HFFc6 (cell line): ENCODE measurements at regions not wholly inside any gene's neighbourhood (a gene's known extent, or its start where the extent isn't known, plus 50 kb on each side); places are given as distances from the start of the nearest gene placed in this dataset.
"Not testable (repeated sequence)": the region's sequence is repeated elsewhere in the genome, so short reads cannot be mapped to it uniquely, and the experiment has no call there.

Experiments
- DNase-seq: peaks from one replicate; pipeline ENCODE4 v3.0.0-alpha.2; 2018
- H3K27ac Mint-ChIP-seq: 2 replicates; pipeline ENCODE4 v1.8.0; 2020; ENCODE audit warnings: mild to moderate bottlenecking, mixed read lengths
- H3K27me3 Mint-ChIP-seq: 2 replicates; pipeline ENCODE4 v1.8.0; 2021; ENCODE audit warnings: mild to moderate bottlenecking, moderate library complexity, mixed read lengths; ENCODE audit not compliant: insufficient read depth
- H3K36me3 Mint-ChIP-seq: 2 replicates; pipeline ENCODE4 v1.8.0; 2021; ENCODE audit warnings: low read depth, mixed read lengths
- H3K4me1 Mint-ChIP-seq: 2 replicates; pipeline ENCODE4 v1.8.0; 2020; ENCODE audit warnings: low read depth, mixed read lengths
- H3K4me3 Mint-ChIP-seq: 2 replicates; pipeline ENCODE4 v1.8.0; 2020; ENCODE audit warnings: mild to moderate bottlenecking, moderate library complexity, mixed read lengths
- H3K9me3 Mint-ChIP-seq: 2 replicates; pipeline ENCODE4 v1.8.0; 2020; ENCODE audit warnings: mild to moderate bottlenecking, mixed read lengths
- CTCF ChIP-seq: fragments of 200-600 bp; sonication (generic); IDR thresholded peaks from 2 replicates; pipeline ENCODE4 v1.5.0; 2021; ENCODE audit warnings: antibody characterized with exemption, mild to moderate bottlenecking

GRCh38 chr10:109620396-109620795 is 302.9 kb downstream of the XPNPEP1 start:
- no peaks in the 10 kb centered on the region; the same call in 1 of the 2 replicates for H3K36me3 Mint-ChIP-seq
- H3K4me1 Mint-ChIP-seq, result no peaks in the 10 kb centered on the region
- no peak overlapping the region for H3K4me3 Mint-ChIP-seq
- no peak overlapping the region for H3K27ac Mint-ChIP-seq
- H3K9me3 Mint-ChIP-seq, result peaks cover 35% of the 10 kb centered on the region
- no peak for DNase-seq
- TF ChIP-seq CTCF, result no peak
- H3K27me3 Mint-ChIP-seq, result no peaks in the 10 kb centered on the region

- Mint-ChIP-seq H3K4me1 (no peaks in the 10 kb centered on the region), H3K36me3 (no peaks in the 10 kb centered on the region; the same call in 1 of the 2 replicates), H3K27ac (no peak overlapping the region), H3K4me3 (no peak overlapping the region), H3K27me3 (no peaks in the 10 kb centered on the region), H3K9me3 (peaks cover 38% of the 10 kb centered on the region)
- DNase-seq, result no peak
- TF ChIP-seq CTCF, result no peak
Observed at GRCh38 chr10:109619914-109620313, 303.4 kb downstream of the XPNPEP1 start.

GRCh38 chr10:109618748-109619147 is 304.6 kb downstream of the XPNPEP1 start:
- DNase-seq, result no peak
- H3K4me3 Mint-ChIP-seq, result no peak overlapping the region
- H3K27me3 Mint-ChIP-seq, result no peaks in the 10 kb centered on the region; the same call in 1 of the 2 replicates
- H3K36me3 Mint-ChIP-seq, result no peaks in the 10 kb centered on the region; the same call in 1 of the 2 replicates
- no peaks in the 10 kb centered on the region for H3K4me1 Mint-ChIP-seq
- no peak overlapping the region for H3K27ac Mint-ChIP-seq
- H3K9me3 Mint-ChIP-seq, result peaks cover 39% of the 10 kb centered on the region
- no peak for TF ChIP-seq CTCF

GRCh38 chr10:109618301-109618700 is 305.0 kb downstream of the XPNPEP1 start:
- TF ChIP-seq CTCF, result no peak
- peaks cover 39% of the 10 kb centered on the region for H3K9me3 Mint-ChIP-seq
- H3K4me3 Mint-ChIP-seq, result no peak overlapping the region
- H3K4me1 Mint-ChIP-seq, result no peaks in the 10 kb centered on the region
- no peaks in the 10 kb centered on the region; the same call in 1 of the 2 replicates for H3K36me3 Mint-ChIP-seq
- H3K27ac Mint-ChIP-seq, result no peak overlapping the region
- H3K27me3 Mint-ChIP-seq, result no peaks in the 10 kb centered on the region; the same call in 1 of the 2 replicates
- DNase-seq, result no peak

- no peaks in the 10 kb centered on the region; the same call in 1 of the 2 replicates for H3K27me3 Mint-ChIP-seq
- DNase-seq, result no peak
- TF ChIP-seq CTCF, result no peak
- no peaks in the 10 kb centered on the region; the same call in 1 of the 2 replicates for H3K36me3 Mint-ChIP-seq
- H3K27ac Mint-ChIP-seq, result no peak overlapping the region
- H3K4me1 Mint-ChIP-seq, result no peaks in the 10 kb centered on the region
- H3K4me3 Mint-ChIP-seq, result no peak overlapping the region
- peaks cover 31% of the 10 kb centered on the region for H3K9me3 Mint-ChIP-seq
Observed at GRCh38 chr10:109616359-109616980, 306.8 kb downstream of the XPNPEP1 start.

GRCh38 chr10:109595356-109595755 is 328.0 kb downstream of the XPNPEP1 start:
- H3K4me1 Mint-ChIP-seq, H3K27me3 Mint-ChIP-seq, H3K27ac Mint-ChIP-seq, H3K36me3 Mint-ChIP-seq, H3K4me3 Mint-ChIP-seq: not testable (repeated sequence)
- peak; percentile 19 for DNase-seq
- H3K9me3 Mint-ChIP-seq, result peaks cover 41% of the 10 kb centered on the region
